ENCODE measurements at regions not wholly inside any gene's neighbourhood (a gene's known extent, or its start where the extent isn't known, plus 50 kb on each side); places are given as distances from the start of the nearest gene placed in this dataset.
A peak's percentile ranks its signal among the peaks of the same experiment; 100 is the strongest.

DNA sequence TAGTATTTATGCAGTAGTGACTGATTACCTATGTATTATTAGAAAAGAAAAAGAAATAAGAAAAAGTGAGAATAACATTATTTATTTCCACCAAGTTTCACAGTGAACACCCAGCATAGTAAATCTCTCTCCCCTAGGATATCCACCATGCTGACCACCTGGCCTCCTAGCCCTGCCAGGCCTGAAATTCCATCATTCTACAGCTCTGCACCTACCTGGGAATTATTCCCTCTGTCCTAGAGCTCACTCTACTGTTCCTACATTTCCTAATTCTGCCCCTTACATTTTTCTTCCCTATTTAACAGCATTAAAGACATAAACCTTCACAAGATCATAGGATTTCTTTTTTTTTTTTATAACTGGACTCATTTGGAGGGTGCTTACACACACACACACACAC is 525.3 kb upstream of the PPP2R3A start:
- intact Hi-C loops (cut with DNase I), result no loop called here
- H3K27me3 ChIP-seq, result no peaks in the 10 kb centered on the region
- TF ChIP-seq POLR2A (IDR thresholded peaks at IDR 0.05; ENCODE audit: low read depth), result no peak
- TF ChIP-seq EP300 (IDR thresholded peaks at IDR 0.05), result no peak
- no peak for TF ChIP-seq POLR2AphosphoS5 (IDR thresholded peaks at IDR 0.05)
- TF ChIP-seq, protein P1, sequence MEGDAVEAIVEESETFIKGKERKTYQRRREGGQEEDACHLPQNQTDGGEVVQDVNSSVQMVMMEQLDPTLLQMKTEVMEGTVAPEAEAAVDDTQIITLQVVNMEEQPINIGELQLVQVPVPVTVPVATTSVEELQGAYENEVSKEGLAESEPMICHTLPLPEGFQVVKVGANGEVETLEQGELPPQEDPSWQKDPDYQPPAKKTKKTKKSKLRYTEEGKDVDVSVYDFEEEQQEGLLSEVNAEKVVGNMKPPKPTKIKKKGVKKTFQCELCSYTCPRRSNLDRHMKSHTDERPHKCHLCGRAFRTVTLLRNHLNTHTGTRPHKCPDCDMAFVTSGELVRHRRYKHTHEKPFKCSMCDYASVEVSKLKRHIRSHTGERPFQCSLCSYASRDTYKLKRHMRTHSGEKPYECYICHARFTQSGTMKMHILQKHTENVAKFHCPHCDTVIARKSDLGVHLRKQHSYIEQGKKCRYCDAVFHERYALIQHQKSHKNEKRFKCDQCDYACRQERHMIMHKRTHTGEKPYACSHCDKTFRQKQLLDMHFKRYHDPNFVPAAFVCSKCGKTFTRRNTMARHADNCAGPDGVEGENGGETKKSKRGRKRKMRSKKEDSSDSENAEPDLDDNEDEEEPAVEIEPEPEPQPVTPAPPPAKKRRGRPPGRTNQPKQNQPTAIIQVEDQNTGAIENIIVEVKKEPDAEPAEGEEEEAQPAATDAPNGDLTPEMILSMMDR (IDR thresholded peaks at IDR 0.05), result no peak
- no peaks in the 10 kb centered on the region for H3K4me1 ChIP-seq
- no peak overlapping the region for H3K27ac ChIP-seq (replicated peaks in 1 of 4)
- H3K9me3 ChIP-seq, result no peaks in the 10 kb centered on the region
- no peak overlapping the region for H3K4me3 ChIP-seq
- no peaks in the 10 kb centered on the region for H3K36me3 ChIP-seq
- no peak for DNase-seq (ENCODE audit: extremely low spot score)

DNA sequence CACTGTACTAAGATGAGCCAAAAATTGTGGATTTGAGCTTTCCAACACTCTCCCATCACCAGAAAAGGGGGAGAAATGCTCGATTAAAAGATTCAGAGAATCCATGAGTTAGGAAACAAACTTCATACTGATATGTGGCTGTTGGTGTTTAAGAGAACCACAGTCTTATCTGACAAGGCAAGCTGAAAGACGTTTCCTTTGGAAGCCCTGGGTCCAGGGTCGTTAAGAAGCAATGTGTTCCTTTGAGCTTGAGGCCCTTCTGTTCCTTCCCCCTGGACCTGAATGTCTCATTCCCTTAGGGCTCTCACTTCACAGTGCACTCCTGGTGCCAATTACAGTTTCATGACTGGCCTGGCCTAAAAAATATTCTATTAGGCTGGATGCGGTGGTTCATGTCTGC is 524.8 kb upstream of the PPP2R3A start:
- TF ChIP-seq, protein P1 (IDR thresholded peaks at IDR 0.05), result no peak
- no peak for TF ChIP-seq POLR2A (IDR thresholded peaks at IDR 0.05; ENCODE audit: low read depth)
- no peak for TF ChIP-seq EP300 (IDR thresholded peaks at IDR 0.05)
- no peak for TF ChIP-seq POLR2AphosphoS5 (IDR thresholded peaks at IDR 0.05)
- Histone ChIP-seq H3K9me3 (no peaks in the 10 kb centered on the region), H3K27me3 (no peaks in the 10 kb centered on the region), H3K27ac (replicated peaks in 1 of 4) (no peak overlapping the region), H3K4me1 (no peaks in the 10 kb centered on the region), H3K4me3 (no peak overlapping the region), H3K36me3 (no peaks in the 10 kb centered on the region)
- no peak for DNase-seq (ENCODE audit: extremely low spot score)
- 43% methylated on average over 4 of the region's 4 CpGs for WGBS
- intact Hi-C loops (cut with DNase I), result no loop called here

DNA sequence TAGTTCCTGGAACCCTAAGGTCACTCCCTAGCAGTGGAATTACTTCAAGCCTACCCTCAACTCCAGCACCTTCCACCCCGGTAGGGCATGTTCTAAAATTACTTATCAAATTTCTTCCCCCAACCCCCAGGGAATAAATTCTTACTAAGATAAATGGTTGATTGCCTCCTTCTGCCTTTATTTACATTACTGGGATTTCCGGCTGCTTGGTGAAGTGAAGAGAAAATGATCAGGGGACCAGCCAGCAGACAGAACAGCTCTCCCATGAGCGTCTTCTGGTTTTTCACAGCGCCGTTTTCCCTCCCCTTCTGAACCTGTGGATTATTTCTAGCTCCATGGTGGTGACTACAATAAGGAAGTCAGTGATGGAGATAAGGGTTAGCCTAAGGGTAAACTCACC is 521.5 kb upstream of the PPP2R3A start:
- TF ChIP-seq, protein P1 (IDR thresholded peaks at IDR 0.05), result no peak
- Histone ChIP-seq H3K4me1 (no peaks in the 10 kb centered on the region), H3K27ac (replicated peaks in 1 of 4) (no peak overlapping the region), H3K36me3 (no peaks in the 10 kb centered on the region), H3K27me3 (no peaks in the 10 kb centered on the region), H3K9me3 (no peaks in the 10 kb centered on the region), H3K4me3 (no peak overlapping the region)
- WGBS, result 69% methylated on average over 5 of the region's 5 CpGs
- no peak for DNase-seq (ENCODE audit: extremely low spot score)
- intact Hi-C loops (cut with DNase I), result no loop called here

DNA sequence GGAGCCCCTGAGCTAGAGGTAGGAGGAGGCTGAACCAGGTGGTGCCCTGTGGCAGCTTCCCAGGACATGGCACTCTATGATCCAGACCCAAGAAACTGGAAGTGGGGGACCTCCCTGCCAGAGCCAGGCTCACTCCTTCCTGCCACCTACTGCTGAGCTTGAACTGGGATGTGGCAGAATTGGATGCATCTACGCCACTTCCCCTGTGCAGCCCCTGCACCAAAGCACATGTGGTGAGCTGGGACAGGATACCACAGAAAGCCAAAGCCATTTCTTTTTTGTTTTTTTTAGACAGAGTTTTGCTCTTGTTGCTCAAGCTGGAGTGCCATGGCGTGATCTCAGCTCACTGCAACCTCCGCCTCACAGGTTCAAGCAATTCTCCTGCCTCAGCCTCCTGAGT is 518.0 kb upstream of the PPP2R3A start:
- no peaks in the 10 kb centered on the region for H3K36me3 ChIP-seq
- no peak overlapping the region for H3K27ac ChIP-seq (replicated peaks in 1 of 4)
- no peak overlapping the region for H3K4me3 ChIP-seq
- no peaks in the 10 kb centered on the region for H3K9me3 ChIP-seq
- intact Hi-C loops (cut with DNase I), result no loop called here
- peak; percentile 37 for DNase-seq (ENCODE audit: extremely low spot score)
- TF ChIP-seq EP300 (IDR thresholded peaks at IDR 0.05) (no peak), POLR2AphosphoS5 (IDR thresholded peaks at IDR 0.05) (no peak), POLR2A (IDR thresholded peaks at IDR 0.05; ENCODE audit: low read depth) (no peak)
- TF ChIP-seq, protein P1 (IDR thresholded peaks at IDR 0.05), result no peak
- WGBS, result 89% methylated on average over 3 of the region's 3 CpGs
- no peaks in the 10 kb centered on the region for H3K4me1 ChIP-seq
- no peaks in the 10 kb centered on the region for H3K27me3 ChIP-seq

DNA sequence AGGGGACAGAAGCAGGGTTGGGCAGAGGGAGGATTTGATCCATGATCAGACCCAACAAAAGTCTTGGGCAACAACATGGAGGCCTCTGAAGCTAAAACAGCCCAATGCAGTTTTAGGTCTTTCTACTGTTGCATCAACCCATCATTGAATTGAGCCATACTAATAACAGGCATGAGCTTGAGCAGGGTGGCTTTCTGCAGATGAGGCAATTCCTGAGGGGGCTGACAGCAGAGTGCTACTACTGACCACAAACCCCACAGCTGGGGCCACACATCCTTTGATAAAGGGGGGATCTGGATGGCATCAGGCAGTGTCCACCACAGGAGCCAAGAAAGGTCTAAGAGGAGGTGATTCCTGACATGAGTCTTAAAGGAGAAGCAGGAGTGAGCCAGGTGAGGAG is 517.0 kb upstream of the PPP2R3A start:
- H3K4me1 ChIP-seq, result no peaks in the 10 kb centered on the region
- intact Hi-C loops (cut with DNase I), result no loop called here
- no peaks in the 10 kb centered on the region for H3K27me3 ChIP-seq
- H3K36me3 ChIP-seq, result no peaks in the 10 kb centered on the region
- H3K27ac ChIP-seq (replicated peaks in 1 of 4), result no peak overlapping the region
- H3K9me3 ChIP-seq, result no peaks in the 10 kb centered on the region
- peak; percentile 72 for DNase-seq (ENCODE audit: extremely low spot score)
- TF ChIP-seq POLR2A (IDR thresholded peaks at IDR 0.05; ENCODE audit: low read depth) (no peak), POLR2AphosphoS5 (IDR thresholded peaks at IDR 0.05) (no peak), EP300 (IDR thresholded peaks at IDR 0.05) (no peak)
- TF ChIP-seq, protein P1 (IDR thresholded peaks at IDR 0.05), result no peak
- no peak overlapping the region for H3K4me3 ChIP-seq
